K562 (cell line): ENCODE measurements at regions not wholly inside any gene's neighbourhood (a gene's known extent, or its start where the extent isn't known, plus 50 kb on each side); places are given as distances from the start of the nearest gene placed in this dataset.

Source experiments
- EHMT2 ChIP-seq: fragments of 450-650 bp; IDR thresholded peaks from 2 replicates; pipeline ENCODE4 v1.6.1; 2018; ENCODE audit warnings: antibody characterized with exemption
- FOXJ2 ChIP-seq: fragments of 200-800 bp; sonication (Bioruptor generic); IDR thresholded peaks from 2 replicates; pipeline ENCODE4 v1.6.1; 2016; ENCODE audit warnings: missing genetic modification characterization, missing compliant biosample characterization
- HDAC2 ChIP-seq: fragments of 450-650 bp; IDR thresholded peaks from 2 replicates; pipeline ENCODE4 v1.6.1; 2016; ENCODE audit warnings: mild to moderate bottlenecking
- KDM4B ChIP-seq, 2 experiments: fragments of 450-650 bp in 1 of 2; sonication (generic) in 1 of 2; IDR thresholded peaks; 2 replicates each; pipeline ENCODE4 v1.6.1; 2016 to 2017; ENCODE audit warnings: borderline replicate concordance in 2 of 2, antibody characterized with exemption in 1 of 2, low read depth in 1 of 2, mild to moderate bottlenecking in 1 of 2
- L3MBTL2 ChIP-seq: fragments of 450-650 bp; IDR thresholded peaks from 2 replicates; pipeline ENCODE4 v1.6.1; 2016; ENCODE audit warnings: mild to moderate bottlenecking, moderate library complexity
- LEF1 ChIP-seq: fragments of 450-650 bp; IDR thresholded peaks from 2 replicates; pipeline ENCODE4 v1.6.1; 2016; ENCODE audit warnings: mild to moderate bottlenecking
- MCM5 ChIP-seq: fragments of 450-650 bp; IDR thresholded peaks from 2 replicates; pipeline ENCODE4 v1.6.1; 2016; ENCODE audit warnings: low read depth
- MYNN ChIP-seq, 2 experiments: sonication (generic); formaldehyde crosslinking in 1 of 2; IDR thresholded peaks; 2 replicates each; pipeline versions ENCODE4 v1.5.0 to v1.6.1; 2016 to 2020; ENCODE audit warnings: antibody characterized with exemption in 1 of 2, missing genetic modification reagents in 1 of 2
- NFE2 ChIP-seq: IDR thresholded peaks from 2 replicates; pipeline ENCODE4 v1.6.1; 2014; ENCODE audit warnings: antibody characterized with exemption, low read depth
- PHF20 ChIP-seq: fragments of 450-650 bp; IDR thresholded peaks from 2 replicates; pipeline ENCODE4 v1.6.1; 2018; ENCODE audit not compliant: partially characterized antibody
- POLR2H ChIP-seq: IDR thresholded peaks from 2 replicates; pipeline ENCODE4 v1.6.1; 2016; ENCODE audit warnings: missing genetic modification characterization, low read depth, mild to moderate bottlenecking, control low read depth, missing compliant biosample characterization, moderate library complexity
- SPI1 ChIP-seq: IDR thresholded peaks from 2 replicates; pipeline ENCODE4 v1.6.1; 2011; ENCODE audit warnings: low read depth, low read length, control low read depth, borderline replicate concordance
- ZBTB7A ChIP-seq: IDR thresholded peaks from 2 replicates; pipeline ENCODE4 v1.6.1; 2011; ENCODE audit warnings: low read depth, mild to moderate bottlenecking, low read length, moderate library complexity, borderline replicate concordance; ENCODE audit not compliant: control insufficient read depth
- ZNF551 ChIP-seq: fragments of 250-450 bp; sonication (Bioruptor Pico); IDR thresholded peaks from 2 replicates; pipeline ENCODE4 v1.5.0; 2021; ENCODE audit warnings: mild to moderate bottlenecking, moderate library complexity
- ZNF583 ChIP-seq: fragments of 250-450 bp; sonication (Bioruptor Pico); IDR thresholded peaks from 2 replicates; pipeline ENCODE4 v1.4.0; 2020
- TF ChIP-seq, protein P1 (sequence below): fragments of 450-650 bp; formaldehyde crosslinking; IDR thresholded peaks from 2 replicates; pipeline ENCODE4 v1.4.0; 2020; ENCODE audit warnings: mild to moderate bottlenecking, moderate library complexity
- TF ChIP-seq, protein P2 (sequence below): fragments of 200-400 bp; formaldehyde crosslinking; IDR thresholded peaks from 2 replicates; pipeline ENCODE4 v1.6.1; 2017; ENCODE audit warnings: mild to moderate bottlenecking, low read depth, low read length, moderate library complexity
- TF ChIP-seq, protein P3 (sequence below): fragments of 250-450 bp; sonication (Bioruptor Pico); IDR thresholded peaks from 2 replicates; pipeline ENCODE4 v1.9.0; 2021; ENCODE audit warnings: mild to moderate bottlenecking, inconsistent platforms

DNA sequence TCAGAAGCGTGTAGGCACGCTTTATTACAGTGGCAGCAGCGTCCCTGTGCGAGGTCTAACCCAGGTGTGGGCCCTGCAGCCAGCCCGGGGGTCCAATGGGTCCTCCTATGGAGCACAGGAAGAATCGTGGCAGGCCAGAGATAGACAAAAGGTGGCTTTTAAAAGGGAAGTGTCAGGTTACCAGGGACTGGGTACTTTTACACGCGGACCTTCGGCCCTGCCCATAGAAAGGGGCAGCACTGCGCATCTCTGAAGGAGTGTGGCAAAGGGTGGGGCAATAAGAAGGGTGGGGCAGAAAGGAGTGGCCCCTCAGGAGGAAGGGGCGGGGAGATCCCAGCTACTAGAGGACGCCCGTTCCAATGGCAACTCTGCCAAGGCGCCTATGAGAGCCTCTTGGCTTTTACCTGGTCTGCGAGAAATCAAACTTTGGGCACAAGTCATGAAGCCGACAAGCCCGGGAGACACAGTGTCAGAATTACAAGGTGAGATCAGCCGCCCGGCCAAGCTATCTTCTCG is 1419.8 kb downstream of the UQCRFS1 start (continued):
- TF ChIP-seq MYNN (IDR thresholded peaks at IDR 0.05) (peak; percentile 55; the same call in 1 of the 2 replicates), MYNN (CRISPR knock-in tag; IDR thresholded peaks at IDR 0.05) (no peak), FOXJ2 (0 out of 2 replicates have a peak, but pooled peaks have one; percentile 34), L3MBTL2 (0 out of 2 replicates have a peak, but pooled peaks have one; percentile 47), PHF20 (peak; percentile 6), KDM4B (IDR thresholded peaks at IDR 0.05; ENCODE audit: borderline replicate concordance in 2 of 2, low read depth in 1 of 2) (0 out of 4 replicates have a peak, but pooled peaks of 1 of the 2 experiments have one; percentile 16), ZNF583 (CRISPR knock-in tag) (no peak), NFE2 (0 out of 2 replicates have a peak, but pooled peaks have one; percentile 18), SPI1 (peak; percentile 45; the same call in 1 of the 2 replicates), HDAC2 (0 out of 2 replicates have a peak, but pooled peaks have one; percentile 44), LEF1 (no peak), ZBTB7A (peak; percentile 41; the same call in 1 of the 2 replicates), ZNF551 (0 out of 2 replicates have a peak, but pooled peaks have one; percentile 46), POLR2H (tag) (peak; percentile 51; the same call in 1 of the 2 replicates), MCM5 (no peak), EHMT2 (0 out of 2 replicates have a peak, but pooled peaks have one; percentile 17)
- TF ChIP-seq, protein P1, sequence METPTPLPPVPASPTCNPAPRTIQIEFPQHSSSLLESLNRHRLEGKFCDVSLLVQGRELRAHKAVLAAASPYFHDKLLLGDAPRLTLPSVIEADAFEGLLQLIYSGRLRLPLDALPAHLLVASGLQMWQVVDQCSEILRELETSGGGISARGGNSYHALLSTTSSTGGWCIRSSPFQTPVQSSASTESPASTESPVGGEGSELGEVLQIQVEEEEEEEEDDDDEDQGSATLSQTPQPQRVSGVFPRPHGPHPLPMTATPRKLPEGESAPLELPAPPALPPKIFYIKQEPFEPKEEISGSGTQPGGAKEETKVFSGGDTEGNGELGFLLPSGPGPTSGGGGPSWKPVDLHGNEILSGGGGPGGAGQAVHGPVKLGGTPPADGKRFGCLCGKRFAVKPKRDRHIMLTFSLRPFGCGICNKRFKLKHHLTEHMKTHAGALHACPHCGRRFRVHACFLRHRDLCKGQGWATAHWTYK (CRISPR knock-in tag): no peak
- TF ChIP-seq, protein P2, sequence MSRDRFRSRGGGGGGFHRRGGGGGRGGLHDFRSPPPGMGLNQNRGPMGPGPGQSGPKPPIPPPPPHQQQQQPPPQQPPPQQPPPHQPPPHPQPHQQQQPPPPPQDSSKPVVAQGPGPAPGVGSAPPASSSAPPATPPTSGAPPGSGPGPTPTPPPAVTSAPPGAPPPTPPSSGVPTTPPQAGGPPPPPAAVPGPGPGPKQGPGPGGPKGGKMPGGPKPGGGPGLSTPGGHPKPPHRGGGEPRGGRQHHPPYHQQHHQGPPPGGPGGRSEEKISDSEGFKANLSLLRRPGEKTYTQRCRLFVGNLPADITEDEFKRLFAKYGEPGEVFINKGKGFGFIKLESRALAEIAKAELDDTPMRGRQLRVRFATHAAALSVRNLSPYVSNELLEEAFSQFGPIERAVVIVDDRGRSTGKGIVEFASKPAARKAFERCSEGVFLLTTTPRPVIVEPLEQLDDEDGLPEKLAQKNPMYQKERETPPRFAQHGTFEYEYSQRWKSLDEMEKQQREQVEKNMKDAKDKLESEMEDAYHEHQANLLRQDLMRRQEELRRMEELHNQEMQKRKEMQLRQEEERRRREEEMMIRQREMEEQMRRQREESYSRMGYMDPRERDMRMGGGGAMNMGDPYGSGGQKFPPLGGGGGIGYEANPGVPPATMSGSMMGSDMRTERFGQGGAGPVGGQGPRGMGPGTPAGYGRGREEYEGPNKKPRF: no peak
- TF ChIP-seq, protein P3, sequence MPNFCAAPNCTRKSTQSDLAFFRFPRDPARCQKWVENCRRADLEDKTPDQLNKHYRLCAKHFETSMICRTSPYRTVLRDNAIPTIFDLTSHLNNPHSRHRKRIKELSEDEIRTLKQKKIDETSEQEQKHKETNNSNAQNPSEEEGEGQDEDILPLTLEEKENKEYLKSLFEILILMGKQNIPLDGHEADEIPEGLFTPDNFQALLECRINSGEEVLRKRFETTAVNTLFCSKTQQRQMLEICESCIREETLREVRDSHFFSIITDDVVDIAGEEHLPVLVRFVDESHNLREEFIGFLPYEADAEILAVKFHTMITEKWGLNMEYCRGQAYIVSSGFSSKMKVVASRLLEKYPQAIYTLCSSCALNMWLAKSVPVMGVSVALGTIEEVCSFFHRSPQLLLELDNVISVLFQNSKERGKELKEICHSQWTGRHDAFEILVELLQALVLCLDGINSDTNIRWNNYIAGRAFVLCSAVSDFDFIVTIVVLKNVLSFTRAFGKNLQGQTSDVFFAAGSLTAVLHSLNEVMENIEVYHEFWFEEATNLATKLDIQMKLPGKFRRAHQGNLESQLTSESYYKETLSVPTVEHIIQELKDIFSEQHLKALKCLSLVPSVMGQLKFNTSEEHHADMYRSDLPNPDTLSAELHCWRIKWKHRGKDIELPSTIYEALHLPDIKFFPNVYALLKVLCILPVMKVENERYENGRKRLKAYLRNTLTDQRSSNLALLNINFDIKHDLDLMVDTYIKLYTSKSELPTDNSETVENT (CRISPR knock-in tag): no peak
